Left kidney (tissue), 1 donor: ENCODE measurements at regions not wholly inside any gene's neighbourhood (a gene's known extent, or its start where the extent isn't known, plus 50 kb on each side); places are given as distances from the start of the nearest gene placed in this dataset.
A peak's percentile ranks its signal among the peaks of the same experiment; 100 is the strongest.
"Not testable (repeated sequence)": the region's sequence is repeated elsewhere in the genome, so short reads cannot be mapped to it uniquely, and the experiment has no call there.

Source experiments
- DNase-seq: peaks from one replicate; pipeline ENCODE4 v3.0.0-alpha.2; 2013

DNA sequence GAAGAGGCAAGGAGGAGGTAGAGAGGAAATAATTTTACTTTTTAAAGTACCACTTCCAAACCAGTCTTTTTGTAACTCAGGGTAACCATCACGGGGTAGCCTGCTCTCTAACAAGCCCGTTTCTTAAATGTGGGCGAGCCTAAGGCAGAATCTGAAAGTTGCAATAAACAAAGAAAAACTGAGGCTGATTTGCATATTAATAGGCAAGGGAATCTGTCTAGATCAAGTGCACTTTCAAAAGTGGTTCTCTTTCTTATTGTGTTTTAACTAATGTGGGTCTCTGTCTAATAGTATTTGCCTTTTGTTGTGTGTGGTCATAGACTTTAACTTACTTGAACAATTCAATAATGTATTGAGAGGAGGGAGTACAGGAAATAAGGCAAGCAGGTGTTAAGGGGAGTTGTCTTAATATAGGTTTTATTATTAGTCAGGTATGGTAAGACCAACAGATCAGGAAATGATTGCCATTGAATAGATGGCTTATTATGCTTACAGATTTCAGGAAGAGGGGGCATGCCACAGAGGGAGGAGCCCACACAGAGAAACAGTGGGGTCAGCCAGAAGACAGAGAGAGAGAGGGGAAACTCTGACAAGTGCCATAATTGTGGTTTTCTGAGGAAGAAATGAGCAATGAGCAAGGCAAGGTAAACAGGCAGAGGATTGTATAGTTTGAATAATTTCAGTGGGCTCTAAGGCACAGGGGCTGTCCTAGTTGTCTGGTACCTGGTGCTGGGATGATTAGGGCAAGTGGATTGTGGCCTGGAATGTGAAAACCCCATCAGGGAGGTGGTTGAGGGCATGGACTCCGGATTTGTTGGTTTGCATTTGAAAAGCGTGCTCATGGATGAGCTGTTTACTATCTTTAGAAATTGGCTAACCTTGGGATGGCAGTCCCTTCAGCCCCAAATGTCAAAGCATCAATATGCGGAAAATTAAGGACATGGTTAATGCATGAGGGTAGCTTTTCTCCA, 237.2 kb downstream of the TOX3 start:
- DNase-seq, result no peak

- no peak for DNase-seq
Observed at GRCh38 chr16:52308051-52308450, 238.9 kb downstream of the TOX3 start.

DNA sequence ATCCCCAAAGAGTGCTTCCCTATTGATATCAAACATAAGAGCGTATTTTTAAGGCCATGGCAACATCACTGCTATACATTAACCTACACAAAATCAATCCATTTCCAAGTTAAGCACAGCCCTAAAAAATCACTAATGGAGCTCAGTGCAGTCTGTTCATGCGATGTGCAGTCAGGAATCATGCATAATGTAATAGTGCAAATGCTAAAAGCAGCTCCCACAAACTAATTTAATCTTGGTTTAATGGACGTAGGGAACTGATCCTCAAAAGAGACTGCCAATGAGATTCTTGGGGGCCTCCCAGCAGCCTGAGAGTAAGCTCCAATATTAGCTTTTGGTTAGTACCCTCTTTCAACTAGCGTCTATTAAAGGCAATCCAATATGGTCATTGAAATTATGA, 245.9 kb downstream of the TOX3 start:
- DNase-seq, result no peak

- DNase-seq, result no peak
Observed at GRCh38 chr16:52298769-52299168, 248.2 kb downstream of the TOX3 start.

DNA sequence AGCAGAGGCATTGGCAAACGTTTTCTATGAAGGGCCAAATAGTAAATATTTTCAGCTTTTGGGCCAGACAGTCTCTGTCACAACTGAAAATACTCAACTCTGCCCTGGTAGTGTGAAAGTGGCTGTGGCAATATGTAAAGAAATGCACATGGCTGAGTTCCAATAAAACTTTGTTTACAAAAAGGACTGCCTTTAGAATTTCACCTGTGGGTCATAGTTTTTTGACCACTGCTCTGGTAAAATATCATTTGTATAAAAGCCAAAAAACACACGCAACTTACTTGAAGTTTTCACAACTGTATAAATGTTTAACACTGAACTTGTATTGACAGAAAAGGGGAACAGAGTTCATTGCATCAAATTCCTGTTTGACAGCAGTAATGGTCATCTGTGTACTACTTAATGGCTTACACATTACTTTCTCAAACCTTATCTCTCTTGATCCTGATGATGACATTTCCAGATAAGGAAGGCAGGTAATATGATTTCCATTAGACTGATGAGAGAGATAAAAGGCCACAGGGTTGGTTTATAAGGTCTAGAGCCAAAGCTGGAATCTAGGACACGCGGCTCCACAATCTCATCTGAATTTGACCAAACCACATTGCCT, 250.1 kb downstream of the TOX3 start:
- not testable (repeated sequence) for DNase-seq

DNA sequence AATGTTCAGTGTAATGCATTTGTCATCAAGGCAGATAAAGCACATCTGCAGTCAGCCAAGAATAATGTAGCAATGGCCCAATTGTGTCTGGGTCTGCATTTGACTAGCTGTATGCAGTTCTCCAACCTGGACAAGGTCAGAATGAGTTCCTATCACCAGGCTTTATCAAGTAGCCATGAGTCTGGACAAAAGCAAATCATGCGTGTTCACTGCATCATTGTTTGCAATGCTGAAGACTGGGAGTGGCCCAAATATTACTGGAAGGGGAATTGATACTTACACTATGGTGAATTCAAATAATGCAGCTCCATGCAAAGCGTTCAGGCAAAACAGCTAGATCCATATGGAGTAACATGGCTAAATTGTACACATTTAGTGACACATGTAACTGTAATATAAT, 250.9 kb downstream of the TOX3 start:
- DNase-seq, result no peak

DNA sequence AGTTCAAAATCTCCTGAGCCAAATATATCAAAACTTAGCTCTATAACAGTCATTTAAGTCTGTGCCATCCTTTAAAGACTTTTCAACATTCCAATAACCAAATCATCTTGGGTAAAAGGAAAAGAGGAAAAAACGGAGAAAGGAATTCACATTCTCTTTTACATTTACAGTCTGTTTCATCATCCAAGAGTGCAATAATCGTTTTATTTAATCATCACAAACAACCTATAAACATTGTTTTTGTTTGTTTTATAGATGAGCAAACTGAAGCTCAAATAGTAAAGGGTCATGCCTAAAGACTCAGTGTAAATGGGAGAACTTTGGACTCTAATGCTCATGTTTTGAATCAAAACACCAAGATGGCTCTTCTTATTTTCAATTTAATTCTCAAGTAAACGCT, 252.3 kb downstream of the TOX3 start:
- DNase-seq, result no peak

DNA sequence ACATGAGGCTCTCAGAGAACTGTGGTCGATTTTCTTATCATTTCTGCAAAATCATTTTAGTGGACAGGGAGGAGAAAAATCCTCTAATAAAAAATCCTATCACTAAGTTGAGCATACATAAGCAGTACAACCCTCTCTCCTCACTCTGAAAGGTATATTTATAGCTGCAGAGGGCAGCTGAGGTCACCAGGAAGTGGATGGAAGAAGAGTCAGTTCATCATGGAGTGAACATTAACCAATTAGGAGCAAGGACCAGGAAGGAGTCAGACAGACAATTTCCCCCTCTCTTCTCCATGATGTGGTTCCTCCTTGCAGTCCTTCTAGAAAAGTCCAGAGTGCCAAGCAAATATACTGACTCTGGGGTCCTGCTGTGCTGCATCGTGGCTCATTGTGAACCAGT, 253.7 kb downstream of the TOX3 start:
- DNase-seq, result no peak

DNA sequence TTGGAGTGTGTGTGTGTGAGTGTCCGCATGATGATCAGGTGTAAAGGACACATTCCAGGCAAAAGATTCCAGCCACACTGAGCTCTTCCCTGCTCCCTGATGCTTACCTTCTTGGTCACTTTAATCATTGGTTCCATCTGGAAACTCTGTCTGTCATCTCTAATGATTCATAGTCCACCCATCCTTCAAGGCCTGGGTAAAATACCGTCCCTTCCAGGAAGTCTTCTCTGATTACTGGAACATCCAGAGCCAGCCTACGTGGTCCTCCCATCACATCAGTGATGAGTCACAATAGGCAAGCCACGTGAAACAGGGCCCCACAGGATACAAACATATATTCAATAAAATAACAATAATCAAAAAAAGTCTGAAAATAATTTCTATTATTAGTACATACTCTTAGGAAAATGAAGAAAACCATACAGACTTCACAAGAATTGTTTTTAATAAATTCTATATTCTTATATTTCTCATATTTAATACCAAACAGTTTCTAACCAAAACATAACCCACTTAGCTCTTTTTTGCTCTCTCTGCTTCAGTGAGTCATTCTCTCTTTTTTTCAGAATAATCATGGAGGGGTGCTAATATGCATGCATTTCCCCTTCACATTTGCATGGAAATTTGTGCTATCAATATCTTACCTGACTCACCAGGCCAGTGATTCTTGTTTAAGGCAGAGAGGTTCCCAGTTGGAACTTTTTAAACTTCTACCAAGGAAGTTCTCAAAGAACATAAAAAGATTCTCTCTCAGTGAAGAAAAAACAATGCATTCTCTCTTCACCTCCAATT, 263.2 kb downstream of the TOX3 start:
- DNase-seq, result no peak

DNA sequence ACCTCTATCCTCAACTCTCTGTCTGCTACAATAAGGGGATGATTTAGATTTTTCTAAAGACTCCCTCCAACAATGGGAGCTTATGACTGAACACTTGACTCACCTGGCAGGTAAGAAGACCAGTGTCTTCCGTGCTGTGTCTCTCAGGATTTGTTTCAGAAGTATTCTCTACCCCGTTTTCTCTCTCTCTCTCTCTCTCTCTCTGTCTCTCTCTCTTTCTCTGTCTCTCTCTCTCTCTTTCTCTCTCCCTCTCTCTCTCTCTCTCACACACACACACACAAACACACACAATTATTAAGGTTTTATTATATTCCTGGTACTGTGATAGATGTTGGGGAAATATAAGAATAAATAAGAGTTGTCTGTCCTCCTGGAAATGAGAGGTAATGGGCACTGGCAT, 263.9 kb downstream of the TOX3 start:
- no peak for DNase-seq

GRCh38 chr16:52280086-52280485, 266.9 kb downstream of the TOX3 start:
- DNase-seq, result no peak

DNA sequence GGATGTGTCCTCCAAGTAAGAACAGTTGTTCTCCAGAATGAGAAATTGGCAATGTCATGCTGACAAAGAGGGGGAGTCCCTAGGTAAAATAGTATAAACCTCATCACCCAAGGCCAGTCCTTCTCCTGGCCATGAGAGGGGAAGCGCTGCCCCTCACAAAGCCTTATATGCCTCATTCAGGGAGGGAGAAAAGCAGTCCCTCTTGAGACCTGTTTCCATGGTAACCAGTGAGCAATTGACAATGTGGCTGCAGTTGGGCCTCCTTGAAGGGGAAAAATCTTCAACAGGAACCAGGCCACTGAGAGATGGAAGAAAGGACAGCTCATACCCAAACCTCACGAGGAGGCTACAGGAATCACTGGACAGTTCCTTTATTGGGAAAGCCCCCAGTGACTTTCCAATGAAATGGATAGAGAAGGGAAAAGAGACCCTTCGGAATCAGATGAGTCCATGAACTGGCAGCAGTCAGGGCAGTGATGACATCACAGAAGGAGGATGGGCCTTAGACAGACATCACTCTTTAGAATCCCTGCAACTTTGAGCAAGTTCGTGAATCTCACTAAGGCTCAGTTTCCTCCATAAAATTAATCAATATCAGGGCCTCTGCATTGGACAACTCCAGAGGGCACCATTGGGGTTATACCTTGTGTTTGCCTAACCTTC, 275.7 kb downstream of the TOX3 start:
- DNase-seq, result no peak

DNA sequence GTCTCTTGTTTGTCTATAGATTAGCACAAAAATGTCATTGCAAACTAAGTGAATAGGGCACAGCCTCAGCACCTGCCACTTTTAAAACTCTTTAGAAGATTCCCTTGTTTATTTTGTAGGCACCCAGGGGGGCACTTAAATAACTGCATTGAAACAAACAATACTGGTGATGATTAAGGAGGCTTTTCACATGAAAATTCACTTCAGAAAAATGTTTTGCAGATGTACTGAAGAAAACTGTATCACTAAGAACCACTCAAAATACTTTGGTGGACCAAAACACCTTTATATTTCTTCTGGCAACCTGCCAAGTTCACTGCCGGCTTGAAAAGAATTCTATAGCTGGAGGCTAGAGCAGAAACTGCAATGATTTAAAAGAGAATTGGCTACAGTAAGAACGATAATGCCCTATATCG, 281.5 kb downstream of the TOX3 start:
- DNase-seq, result peak; percentile 46

DNA sequence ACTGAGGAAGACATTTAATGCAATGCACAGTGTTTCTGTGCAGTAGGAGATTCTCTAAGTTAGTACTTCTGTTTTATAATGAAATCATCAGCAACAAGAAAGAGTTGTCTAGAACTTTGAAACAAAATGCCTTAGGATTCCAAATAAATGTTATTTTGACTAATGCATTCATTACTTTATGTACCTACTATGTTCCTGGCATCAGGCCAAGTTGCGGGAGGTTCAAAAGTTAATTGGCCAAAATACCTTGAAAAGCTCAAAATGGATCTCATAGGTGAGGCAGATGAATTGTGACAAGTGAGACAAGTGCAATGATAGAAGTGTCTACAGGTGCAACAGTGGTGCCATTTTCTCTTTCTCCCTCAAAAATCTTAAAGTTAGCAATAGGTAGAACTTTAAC, 289.4 kb downstream of the TOX3 start:
- no peak for DNase-seq

- DNase-seq, result peak; percentile 37
Observed at GRCh38 chr16:52256310-52257078, 290.4 kb downstream of the TOX3 start.

GRCh38 chr16:52254746-52255145, 292.2 kb downstream of the TOX3 start:
- no peak for DNase-seq

DNA sequence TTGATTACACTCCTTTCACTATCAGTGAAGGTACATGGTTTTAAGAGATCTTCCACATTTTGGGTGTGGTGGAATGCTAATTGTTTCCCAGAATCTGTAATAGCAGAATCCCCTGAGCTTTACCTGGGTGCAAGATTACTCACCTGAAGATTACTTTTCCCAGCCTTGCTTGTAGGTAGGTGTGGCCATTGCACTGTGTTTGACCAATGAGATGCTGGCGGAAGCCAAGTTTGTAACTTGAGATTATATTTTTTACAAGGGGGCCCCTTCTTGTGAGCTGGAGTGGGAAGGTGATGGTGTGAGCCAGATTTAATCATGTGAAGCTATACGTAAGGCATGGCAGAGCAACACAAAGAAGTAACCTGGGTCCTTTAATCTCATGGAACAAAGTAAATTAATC, 294.3 kb downstream of the TOX3 start:
- no peak for DNase-seq

DNA sequence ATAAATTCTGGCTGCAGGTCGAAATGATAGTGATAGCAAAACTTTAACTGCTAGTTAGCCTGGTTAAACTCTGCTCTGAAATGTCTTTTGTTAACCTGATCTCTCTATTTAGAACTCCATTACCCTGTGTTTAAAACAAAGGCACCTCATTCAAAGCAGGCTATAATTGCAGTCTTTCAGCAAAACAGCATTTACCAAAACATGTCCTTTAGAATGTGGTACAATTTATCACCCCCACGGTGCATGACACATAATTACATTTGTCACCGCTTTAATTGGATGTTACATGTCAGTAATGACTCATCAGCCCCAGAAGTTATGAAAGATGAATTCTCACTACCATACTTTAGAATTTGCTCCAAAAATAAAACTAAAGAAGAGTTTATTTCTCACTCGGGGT, 295.4 kb downstream of the TOX3 start:
- DNase-seq, result no peak

DNA sequence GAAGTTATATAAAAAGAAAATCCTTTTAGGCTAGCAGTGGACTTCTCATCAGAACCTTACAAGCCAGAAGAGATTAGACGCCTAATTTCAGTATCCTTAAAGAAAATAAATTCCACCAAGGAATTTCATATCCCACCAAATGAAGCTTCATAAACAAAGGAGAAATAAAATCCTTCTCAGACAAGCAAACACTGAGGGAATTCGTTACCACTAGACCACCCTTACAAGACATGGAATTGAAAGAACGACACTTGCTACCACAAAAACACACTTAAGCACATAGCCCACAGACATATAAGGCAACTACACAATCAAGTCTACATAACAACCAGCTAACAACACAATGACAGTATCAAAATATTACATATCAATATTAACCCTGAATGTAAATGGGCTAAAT, 299.2 kb downstream of the TOX3 start:
- DNase-seq, result no peak

- no peak for DNase-seq
Observed at GRCh38 chr16:52238710-52239109, 308.2 kb downstream of the TOX3 start.

- DNase-seq, result no peak
Observed at GRCh38 chr16:52237823-52238222, 309.1 kb downstream of the TOX3 start.

- no peak for DNase-seq
Observed at GRCh38 chr16:52235186-52235585, 311.8 kb downstream of the TOX3 start.
